Keratinocyte (primary cell): ENCODE measurements at regions not wholly inside any gene's neighbourhood (a gene's known extent, or its start where the extent isn't known, plus 50 kb on each side); places are given as distances from the start of the nearest gene placed in this dataset.

Experiments
- DNase-seq: peaks from one replicate; pipeline ENCODE4 v3.0.0-alpha.2; 2011; ENCODE audit warnings: low read depth, missing footprints, low spot score
- FAIRE-seq: peaks from 2 replicates; lab custom pipeline; 2011; peaks lifted over from hg19 to GRCh38; lab: Jason Lieb, UNC
- H2AFZ ChIP-seq: 2 replicates; pipeline ENCODE4 v1.6.0; 2012; ENCODE audit warnings: low read length, control low read depth, inconsistent platforms; ENCODE audit not compliant: control insufficient read depth
- H3K27ac ChIP-seq: 2 replicates; pipeline ENCODE4 v1.5.1; 2011; ENCODE audit warnings: low read length; ENCODE audit not compliant: control insufficient read depth, insufficient read depth
- H3K27me3 ChIP-seq: 3 replicates; pipeline ENCODE4 v1.6.0; 2011; ENCODE audit warnings: low read length; ENCODE audit not compliant: control insufficient read depth, insufficient read depth; ENCODE audit errors: extremely low read depth
- H3K36me3 ChIP-seq, 2 experiments: 2 replicates in 1 of 2; 3 replicates in 1 of 2; pipeline ENCODE4 v1.5.1; 2011; ENCODE audit warnings: low read length in 2 of 2, mild to moderate bottlenecking in 1 of 2; ENCODE audit not compliant: control insufficient read depth in 2 of 2, insufficient read depth in 2 of 2; ENCODE audit errors: extremely low read depth in 1 of 2
- H3K4me1 ChIP-seq: 3 replicates; pipeline ENCODE4 v1.5.1; 2011; ENCODE audit warnings: low read length; ENCODE audit not compliant: control insufficient read depth, insufficient read depth; ENCODE audit errors: extremely low read depth
- H3K4me2 ChIP-seq: 3 replicates; pipeline ENCODE4 v1.6.0; 2011; ENCODE audit warnings: low read depth, low read length; ENCODE audit not compliant: control insufficient read depth, insufficient read depth; ENCODE audit errors: extremely low read depth
- H3K4me3 ChIP-seq, 3 experiments: fragments of 200-600 bp in 1 of 3; sonication (generic) in 1 of 3; 2 replicates in 2 of 3; 3 replicates in 1 of 3; pipeline ENCODE4 v1.5.1; 2011 to 2016; ENCODE audit warnings: low read length in 3 of 3, mild to moderate bottlenecking in 3 of 3, control low read depth in 2 of 3, inconsistent platforms in 1 of 3, low read depth in 1 of 3, mixed read lengths in 1 of 3, mixed run types in 1 of 3, moderate library complexity in 1 of 3; ENCODE audit not compliant: control insufficient read depth in 2 of 3, insufficient read depth in 2 of 3; ENCODE audit errors: extremely low read depth in 1 of 3
- H3K79me2 ChIP-seq: 2 replicates; pipeline ENCODE4 v1.6.0; 2012; ENCODE audit warnings: low read length; ENCODE audit not compliant: control insufficient read depth, insufficient read depth
- H3K9ac ChIP-seq: 3 replicates; pipeline ENCODE4 v1.6.0; 2011; ENCODE audit warnings: low read length; ENCODE audit not compliant: control insufficient read depth, insufficient read depth; ENCODE audit errors: extremely low read depth
- H3K9me1 ChIP-seq: 3 replicates; pipeline ENCODE4 v1.6.0; 2011; ENCODE audit warnings: low read length; ENCODE audit not compliant: control insufficient read depth, insufficient read depth; ENCODE audit errors: extremely low read depth
- H3K9me3 ChIP-seq: 2 replicates; pipeline ENCODE4 v1.5.1; 2012; ENCODE audit warnings: low read depth, low read length; ENCODE audit not compliant: control insufficient read depth
- H4K20me1 ChIP-seq: 3 replicates; pipeline ENCODE4 v1.6.0; 2011; ENCODE audit warnings: low read length; ENCODE audit not compliant: control insufficient read depth, insufficient read depth; ENCODE audit errors: extremely low read depth
- CTCF ChIP-seq, 3 experiments: IDR thresholded peaks in 1 of 3; conservative IDR thresholded peaks in 1 of 3; optimal IDR thresholded peaks in 1 of 3; 2 replicates in 2 of 3; 3 replicates in 1 of 3; pipeline versions ENCODE3 to v1.5.1; 2011; ENCODE audit warnings: low read length in 3 of 3, mild to moderate bottlenecking in 3 of 3, moderate library complexity in 2 of 3, control low read depth in 1 of 3, inconsistent platforms in 1 of 3; ENCODE audit not compliant: insufficient read depth in 2 of 3; ENCODE audit errors: extremely low read depth in 1 of 3
- EZH2 ChIP-seq: IDR thresholded peaks from one replicate; pipeline ENCODE4 v1.6.1; 2012; ENCODE audit warnings: inconsistent platforms, mild to moderate bottlenecking, low read length, moderate library complexity
- dilution Hi-C: fragments of 300-500 bp; cut with MboI; formaldehyde crosslinking; loops from one replicate; pipeline ENCODE4 v1.7.0; 2020; ENCODE audit warnings: low sequenced_read_pairs; ENCODE audit not compliant: extremely low pct_ligation_motif_present

- Histone ChIP-seq H3K4me1 (no peaks in the 10 kb centered on the region), H3K36me3 (no peaks in the 10 kb centered on the region), H3K4me2 (no peak overlapping the region), H2AFZ (no peak overlapping the region), H3K79me2 (no peaks in the 10 kb centered on the region), H4K20me1 (no peaks in the 10 kb centered on the region), H3K4me3 (no peak overlapping the region), H3K9ac (no peak overlapping the region), H3K9me1 (no peaks in the 10 kb centered on the region), H3K9me3 (no peaks in the 10 kb centered on the region), H3K27ac (no peak overlapping the region), H3K27me3 (peaks cover 6% of the 10 kb centered on the region)
- dilution Hi-C loops, result no loop called here
- no peak for DNase-seq
- no peak for FAIRE-seq
- TF ChIP-seq CTCF (optimal IDR thresholded peaks at IDR 0.05 in 1 of 3, IDR thresholded peaks at IDR 0.05 in 1 of 3, conservative IDR thresholded peaks at IDR 0.05 in 1 of 3; ENCODE audit: extremely low read depth in 1 of 3, insufficient read depth in 2 of 3, low read length in 3 of 3) (no peak), EZH2 (no peak)
Observed at GRCh38 chr20:4358552-4358951, 109.5 kb upstream of the ADRA1D start.

GRCh38 chr20:4352348-4352747 is 103.3 kb upstream of the ADRA1D start:
- Histone ChIP-seq H3K4me2 (no peak overlapping the region), H3K9me3 (no peaks in the 10 kb centered on the region), H3K4me3 (no peak overlapping the region), H2AFZ (no peak overlapping the region), H3K4me1 (no peaks in the 10 kb centered on the region), H3K79me2 (no peaks in the 10 kb centered on the region), H3K27me3 (peaks cover 7% of the 10 kb centered on the region), H3K27ac (no peak overlapping the region), H4K20me1 (no peaks in the 10 kb centered on the region), H3K9me1 (no peaks in the 10 kb centered on the region), H3K9ac (no peak overlapping the region), H3K36me3 (no peaks in the 10 kb centered on the region)
- TF ChIP-seq CTCF (optimal IDR thresholded peaks at IDR 0.05 in 1 of 3, IDR thresholded peaks at IDR 0.05 in 1 of 3, conservative IDR thresholded peaks at IDR 0.05 in 1 of 3; ENCODE audit: extremely low read depth in 1 of 3, insufficient read depth in 2 of 3, low read length in 3 of 3), result no peak
- TF ChIP-seq EZH2, result no peak
- FAIRE-seq (no peak), DNase-seq (no peak)
- dilution Hi-C loops, result no loop called here
